Muscle layer of colon (tissue), 2 donors: ENCODE measurements at regions not wholly inside any gene's neighbourhood (a gene's known extent, or its start where the extent isn't known, plus 50 kb on each side); places are given as distances from the start of the nearest gene placed in this dataset.

Experiments used
- H3K27ac ChIP-seq: one replicate; pipeline ENCODE4 v1.7.0; 2013; ENCODE audit warnings: low read depth, mild to moderate bottlenecking, low read length, moderate library complexity
- H3K27me3 ChIP-seq, 2 donors: one replicate each; pipeline ENCODE4 v1.7.0; 2013; ENCODE audit warnings: low read length in 2 of 2, mild to moderate bottlenecking in 2 of 2; ENCODE audit not compliant: insufficient read depth in 2 of 2, control insufficient read depth in 1 of 2
- H3K36me3 ChIP-seq: one replicate; pipeline ENCODE4 v1.7.0; 2013; ENCODE audit warnings: mild to moderate bottlenecking, low read length; ENCODE audit not compliant: insufficient read depth
- H3K4me1 ChIP-seq: one replicate; pipeline ENCODE4 v1.7.0; 2013; ENCODE audit warnings: mild to moderate bottlenecking, low read length; ENCODE audit not compliant: insufficient read depth
- H3K4me3 ChIP-seq, 2 donors: one replicate each; pipeline ENCODE4 v1.7.0; 2013; ENCODE audit warnings: low read length in 2 of 2, low read depth in 1 of 2, mild to moderate bottlenecking in 1 of 2, moderate library complexity in 1 of 2
- H3K9ac ChIP-seq: one replicate; pipeline ENCODE4 v1.7.0; 2013; ENCODE audit warnings: low read length
- H3K9me3 ChIP-seq: one replicate; pipeline ENCODE4 v1.7.0; 2013; ENCODE audit warnings: mild to moderate bottlenecking, low read length
- donor health status: abdominal sarcoma.
- donor health status: Adenocarcinoma of cecum.

GRCh38 chr6:4561773-4562400 is 214.3 kb upstream of the CDYL start:
- H3K9me3 ChIP-seq: no peaks in the 10 kb centered on the region
- no peak overlapping the region for H3K9ac ChIP-seq
- H3K36me3 ChIP-seq: no peaks in the 10 kb centered on the region
- H3K27ac ChIP-seq: no peak overlapping the region
- no peaks in the 10 kb centered on the region for H3K27me3 ChIP-seq
- H3K4me1 ChIP-seq: peaks cover 6% of the 10 kb centered on the region
- no peak overlapping the region for H3K4me3 ChIP-seq

GRCh38 chr6:4561078-4561435 is 215.1 kb upstream of the CDYL start:
- Histone ChIP-seq H3K4me3 (no peak overlapping the region), H3K9me3 (no peaks in the 10 kb centered on the region), H3K27ac (no peak overlapping the region), H3K27me3 (no peaks in the 10 kb centered on the region), H3K36me3 (no peaks in the 10 kb centered on the region), H3K4me1 (peaks cover 6% of the 10 kb centered on the region), H3K9ac (no peak overlapping the region)

- Histone ChIP-seq H3K36me3 (no peaks in the 10 kb centered on the region), H3K9me3 (no peaks in the 10 kb centered on the region), H3K27me3 (no peaks in the 10 kb centered on the region), H3K4me1 (peaks cover 5% of the 10 kb centered on the region), H3K27ac (no peak overlapping the region), H3K4me3 (no peak overlapping the region), H3K9ac (no peak overlapping the region)
Observed at GRCh38 chr6:4560221-4561077, 215.8 kb upstream of the CDYL start.

- H3K27me3 ChIP-seq: no peaks in the 10 kb centered on the region
- H3K4me1 ChIP-seq: no peaks in the 10 kb centered on the region
- H3K9ac ChIP-seq: no peak overlapping the region
- H3K36me3 ChIP-seq: no peaks in the 10 kb centered on the region
- no peaks in the 10 kb centered on the region for H3K9me3 ChIP-seq
- no peak overlapping the region for H3K4me3 ChIP-seq
- no peak overlapping the region for H3K27ac ChIP-seq
Observed at GRCh38 chr6:4559281-4559875, 216.8 kb upstream of the CDYL start.

- Histone ChIP-seq H3K27ac (no peak overlapping the region), H3K9me3 (no peaks in the 10 kb centered on the region), H3K27me3 (no peaks in the 10 kb centered on the region), H3K9ac (no peak overlapping the region), H3K4me1 (no peaks in the 10 kb centered on the region), H3K4me3 (no peak overlapping the region), H3K36me3 (no peaks in the 10 kb centered on the region)
Observed at GRCh38 chr6:4554645-4555044, 221.6 kb upstream of the CDYL start.

GRCh38 chr6:4553387-4553786 is 222.8 kb upstream of the CDYL start:
- Histone ChIP-seq H3K27ac (no peak overlapping the region), H3K4me3 (no peak overlapping the region), H3K36me3 (no peaks in the 10 kb centered on the region), H3K27me3 (no peaks in the 10 kb centered on the region), H3K4me1 (no peaks in the 10 kb centered on the region), H3K9ac (no peak overlapping the region), H3K9me3 (no peaks in the 10 kb centered on the region)

- Histone ChIP-seq H3K9ac (no peak overlapping the region), H3K9me3 (no peaks in the 10 kb centered on the region), H3K4me3 (no peak overlapping the region), H3K36me3 (no peaks in the 10 kb centered on the region), H3K4me1 (no peaks in the 10 kb centered on the region), H3K27ac (no peak overlapping the region), H3K27me3 (no peaks in the 10 kb centered on the region)
Observed at GRCh38 chr6:4550227-4550597, 226.0 kb upstream of the CDYL start.

GRCh38 chr6:4549556-4550226 is 226.5 kb upstream of the CDYL start:
- H3K9ac ChIP-seq: no peak overlapping the region
- H3K36me3 ChIP-seq: no peaks in the 10 kb centered on the region
- H3K4me3 ChIP-seq: no peak overlapping the region
- H3K4me1 ChIP-seq: no peaks in the 10 kb centered on the region
- no peak overlapping the region for H3K27ac ChIP-seq
- no peaks in the 10 kb centered on the region for H3K9me3 ChIP-seq
- H3K27me3 ChIP-seq: no peaks in the 10 kb centered on the region

- H3K9me3 ChIP-seq: no peaks in the 10 kb centered on the region
- H3K4me1 ChIP-seq: no peaks in the 10 kb centered on the region
- no peaks in the 10 kb centered on the region for H3K36me3 ChIP-seq
- no peaks in the 10 kb centered on the region for H3K27me3 ChIP-seq
- no peak overlapping the region for H3K4me3 ChIP-seq
- H3K27ac ChIP-seq: no peak overlapping the region
- H3K9ac ChIP-seq: no peak overlapping the region
Observed at GRCh38 chr6:4545893-4546292, 230.3 kb upstream of the CDYL start.

- Histone ChIP-seq H3K4me3 (no peak overlapping the region), H3K9me3 (no peaks in the 10 kb centered on the region), H3K36me3 (no peaks in the 10 kb centered on the region), H3K27ac (no peak overlapping the region), H3K4me1 (no peaks in the 10 kb centered on the region), H3K27me3 (no peaks in the 10 kb centered on the region), H3K9ac (no peak overlapping the region)
Observed at GRCh38 chr6:4543596-4543995, 232.6 kb upstream of the CDYL start.

GRCh38 chr6:4533576-4533975 is 242.6 kb upstream of the CDYL start:
- H3K9me3 ChIP-seq: peaks cover 4% of the 10 kb centered on the region
- H3K4me3 ChIP-seq: no peak overlapping the region
- H3K36me3 ChIP-seq: no peaks in the 10 kb centered on the region
- H3K9ac ChIP-seq: no peak overlapping the region
- no peaks in the 10 kb centered on the region for H3K4me1 ChIP-seq
- H3K27me3 ChIP-seq: no peaks in the 10 kb centered on the region
- H3K27ac ChIP-seq: no peak overlapping the region
